HEK293 (cell line): ENCODE measurements at regions not wholly inside any gene's neighbourhood (a gene's known extent, or its start where the extent isn't known, plus 50 kb on each side); places are given as distances from the start of the nearest gene placed in this dataset.

Experiments
- CTCF ChIA-PET: fragments of 350-600 bp; formaldehyde crosslinking; extraction: SDS; loops from one replicate; lab custom pipeline; 2021; ENCODE audit warnings: antibody characterized with exemption; lab: Yijun Ruan, JAX
- POLR2A ChIA-PET: fragments of 300-600 bp; formaldehyde crosslinking; extraction: SDS; loops from one replicate; lab custom pipeline; 2020; ENCODE audit warnings: antibody characterized with exemption, inconsistent platforms; lab: Yijun Ruan, JAX
- H3K27ac ChIP-seq: fragments of 200-500 bp; sonication (Bioruptor generic); 2 replicates; pipeline ENCODE4 v1.5.1; 2014; ENCODE audit warnings: low read depth, low read length, control low read depth, inconsistent platforms; ENCODE audit errors: extremely low read depth
- H3K36me3 ChIP-seq, 2 experiments: fragments of 200-500 bp in 1 of 2; sonication (Bioruptor generic) in 1 of 2; 1 replicate in 1 of 2; 2 replicates in 1 of 2; pipeline ENCODE4 v1.5.1; 2014 to 2017; ENCODE audit warnings: inconsistent platforms in 2 of 2, low read length in 2 of 2; ENCODE audit not compliant: control insufficient read depth in 2 of 2, insufficient read depth in 1 of 2
- H3K4me1 ChIP-seq: fragments of 200-500 bp; sonication (Bioruptor generic); 2 replicates; pipeline ENCODE4 v1.5.1; 2014; ENCODE audit warnings: mild to moderate bottlenecking, low read length, inconsistent platforms; ENCODE audit not compliant: control insufficient read depth, insufficient read depth
- H3K4me3 ChIP-seq: 2 replicates; pipeline ENCODE4 v1.5.1; 2011; ENCODE audit warnings: low read depth, mild to moderate bottlenecking, control low read depth, low read length, moderate library complexity
- H3K9me3 ChIP-seq: fragments of 200-500 bp; sonication (Bioruptor generic); 2 replicates; pipeline ENCODE4 v1.5.1; 2014; ENCODE audit warnings: low read depth, low read length, inconsistent platforms; ENCODE audit not compliant: control insufficient read depth, insufficient read depth
- BCL11B ChIP-seq: fragments of 450-650 bp; formaldehyde crosslinking; IDR thresholded peaks from 2 replicates; pipeline ENCODE4 v1.5.1; 2016; ENCODE audit warnings: low read depth, missing biosample characterization, missing genetic modification characterization
- ELK4 ChIP-seq: IDR thresholded peaks from 2 replicates; pipeline ENCODE4 v1.6.1; 2011; ENCODE audit warnings: mild to moderate bottlenecking, low read depth, low read length, borderline replicate concordance
- FEZF1 ChIP-seq: fragments of 450-650 bp; formaldehyde crosslinking; IDR thresholded peaks from 2 replicates; pipeline ENCODE4 v1.5.1; 2016; ENCODE audit warnings: missing biosample characterization, missing genetic modification characterization
- GLIS2 ChIP-seq: fragments of 450-650 bp; formaldehyde crosslinking; IDR thresholded peaks from 2 replicates; pipeline ENCODE4 v1.5.1; 2016; ENCODE audit warnings: missing biosample characterization, missing genetic modification characterization
- HOXC10 ChIP-seq: sonication (generic); formaldehyde crosslinking; IDR thresholded peaks from 2 replicates; pipeline ENCODE4 v1.8.1; 2023; ENCODE audit warnings: mild to moderate bottlenecking, missing genetic modification reagents
- KLF9 ChIP-seq: fragments of 450-650 bp; formaldehyde crosslinking; IDR thresholded peaks from 2 replicates; pipeline ENCODE4 v1.5.1; 2016; ENCODE audit warnings: missing biosample characterization, missing genetic modification characterization, low read depth
- PRDM4 ChIP-seq: fragments of 450-650 bp; formaldehyde crosslinking; IDR thresholded peaks from 2 replicates; pipeline ENCODE4 v1.5.1; 2017; ENCODE audit warnings: missing biosample characterization, missing genetic modification characterization
- REPIN1 ChIP-seq: fragments of 450-650 bp; formaldehyde crosslinking; IDR thresholded peaks from 2 replicates; pipeline ENCODE4 v1.5.1; 2017; ENCODE audit warnings: missing biosample characterization, missing genetic modification characterization, low read depth
- SCRT1 ChIP-seq: fragments of 450-650 bp; formaldehyde crosslinking; IDR thresholded peaks from 2 replicates; pipeline ENCODE4 v1.5.1; 2016; ENCODE audit warnings: missing biosample characterization, missing genetic modification characterization, borderline replicate concordance
- TRIM28 ChIP-seq: IDR thresholded peaks from 2 replicates; pipeline ENCODE4 v1.6.1; 2011; ENCODE audit warnings: low read length, control low read depth, borderline replicate concordance
- TSHZ1 ChIP-seq: fragments of 450-650 bp; formaldehyde crosslinking; IDR thresholded peaks from 2 replicates; pipeline ENCODE4 v1.5.1; 2016; ENCODE audit warnings: missing biosample characterization, missing genetic modification characterization, borderline replicate concordance
- YY2 ChIP-seq: fragments of 450-650 bp; formaldehyde crosslinking; IDR thresholded peaks from 2 replicates; pipeline ENCODE4 v1.5.1; 2016; ENCODE audit warnings: missing biosample characterization, missing genetic modification characterization
- ZEB2 ChIP-seq: fragments of 450-650 bp; formaldehyde crosslinking; IDR thresholded peaks from 2 replicates; pipeline ENCODE4 v1.5.1; 2016; ENCODE audit warnings: missing biosample characterization, missing genetic modification characterization
- ZNF133 ChIP-seq: fragments of 450-650 bp; formaldehyde crosslinking; IDR thresholded peaks from 2 replicates; pipeline ENCODE4 v1.5.1; 2016; ENCODE audit warnings: missing biosample characterization, missing genetic modification characterization
- ZNF366 ChIP-seq: fragments of 450-650 bp; formaldehyde crosslinking; conservative IDR thresholded peaks from 2 replicates; pipeline ENCODE4 v1.5.1; 2016; ENCODE audit warnings: missing biosample characterization, missing genetic modification characterization
- ZNF473 ChIP-seq: fragments of 450-650 bp; formaldehyde crosslinking; IDR thresholded peaks from 2 replicates; pipeline ENCODE4 v1.5.1; 2017; ENCODE audit warnings: missing biosample characterization, missing genetic modification characterization
- ZNF549 ChIP-seq: fragments of 450-650 bp; IDR thresholded peaks from 2 replicates; pipeline ENCODE4 v1.5.1; 2018; ENCODE audit warnings: missing biosample characterization, missing genetic modification characterization, mild to moderate bottlenecking, inconsistent platforms, moderate library complexity
- ZNF561 ChIP-seq: fragments of 450-650 bp; IDR thresholded peaks from 2 replicates; pipeline ENCODE4 v1.5.1; 2018; ENCODE audit warnings: missing biosample characterization, missing genetic modification characterization, borderline replicate concordance
- ZNF580 ChIP-seq: fragments of 450-650 bp; formaldehyde crosslinking; IDR thresholded peaks from 2 replicates; pipeline ENCODE4 v1.5.1; 2016; ENCODE audit warnings: missing biosample characterization, missing genetic modification characterization
- ZNF623 ChIP-seq: fragments of 450-650 bp; formaldehyde crosslinking; IDR thresholded peaks from 2 replicates; pipeline ENCODE4 v1.5.1; 2016; ENCODE audit warnings: missing biosample characterization, missing genetic modification characterization
- ZNF626 ChIP-seq: fragments of 450-650 bp; sonication (Bioruptor Pico); formaldehyde crosslinking; IDR thresholded peaks from 2 replicates; pipeline ENCODE4 v1.5.1; 2018; ENCODE audit warnings: missing biosample characterization, missing genetic modification characterization, inconsistent platforms
- ZNF664 ChIP-seq: fragments of 450-650 bp; formaldehyde crosslinking; IDR thresholded peaks from 2 replicates; pipeline ENCODE4 v1.5.1; 2016; ENCODE audit warnings: missing biosample characterization, missing genetic modification characterization
- ZXDB ChIP-seq: fragments of 450-650 bp; formaldehyde crosslinking; IDR thresholded peaks from 2 replicates; pipeline ENCODE4 v1.5.1; 2016; ENCODE audit warnings: missing biosample characterization, missing genetic modification characterization

GRCh38 chr20:53880108-53880641 lies 190.2 kb downstream of the BCAS1 start:
- CTCF ChIA-PET = interaction anchor here (0.6 to 1.0 kb wide), 2 partner anchors 109 to 332 kb away, joined by 4 read pairs; no protein-coding TSS in a partner anchor
- H3K27ac ChIP-seq = no peak overlapping the region
- H3K36me3 ChIP-seq = no peaks in the 10 kb centered on the region
- peaks cover 5% of the 10 kb centered on the region; the same call in 1 of the 2 replicates for H3K4me1 ChIP-seq
- no peak overlapping the region for H3K4me3 ChIP-seq
- TF ChIP-seq REPIN1 (tag by site-specific recombination) (no peak), GLIS2 (tag by site-specific recombination) (no peak), ZNF473 (no peak), BCL11B (tag by site-specific recombination) (no peak), TRIM28 (no peak), ZNF580 (tag by site-specific recombination) (no peak), KLF9 (no peak), TSHZ1 (tag by site-specific recombination) (no peak)
- TF ChIP-seq, all 188 proteins: peak for 0
- no peaks in the 10 kb centered on the region for H3K9me3 ChIP-seq
- POLR2A ChIA-PET = interaction anchor here (1.4 kb wide), 1 partner anchor 19 kb away, joined by 3 read pairs; no protein-coding TSS in a partner anchor

- Histone ChIP-seq H3K4me3 (no peak overlapping the region), H3K9me3 (no peaks in the 10 kb centered on the region), H3K36me3 (no peaks in the 10 kb centered on the region), H3K4me1 (peaks cover 5% of the 10 kb centered on the region; the same call in 1 of the 2 replicates), H3K27ac (no peak overlapping the region)
- ChIA-PET POLR2A (interaction anchor here (1.4 kb wide), 1 partner anchor 20 kb away, joined by 3 read pairs; no protein-coding TSS in a partner anchor), CTCF (interaction anchor here (1.0 kb wide), 1 partner anchor 9 kb away, joined by 7 read pairs; no protein-coding TSS in a partner anchor)
- no peak for TF ChIP-seq ZNF626 (tag by site-specific recombination)
- TF ChIP-seq PRDM4 = peak; percentile 70
These were observed 191.2 kb downstream of the BCAS1 start for GRCh38 chr20:53879048-53879684.

GRCh38 chr20:53878262-53879047 lies 191.9 kb downstream of the BCAS1 start:
- Histone ChIP-seq H3K4me1 (peaks cover 5% of the 10 kb centered on the region; the same call in 1 of the 2 replicates), H3K36me3 (no peaks in the 10 kb centered on the region), H3K9me3 (no peaks in the 10 kb centered on the region), H3K4me3 (no peak overlapping the region), H3K27ac (no peak overlapping the region)
- POLR2A ChIA-PET = no interaction called here
- CTCF ChIA-PET = interaction anchor here (0.6 to 1.0 kb wide), 3 partner anchors 8 to 1157 kb away, joined by 3 to 7 read pairs (median 3); no protein-coding TSS in a partner anchor
- no peak for TF ChIP-seq ZNF366
- TF ChIP-seq FEZF1 (tag by site-specific recombination) = 0 out of 2 replicates have a peak, but pooled peaks have one; percentile 37
- TF ChIP-seq HOXC10 = no peak
- TF ChIP-seq ZNF664 = no peak
- TF ChIP-seq ZXDB (tag by site-specific recombination) = no peak
- TF ChIP-seq ZNF623 (tag by site-specific recombination) = no peak
- TF ChIP-seq SCRT1 (tag by site-specific recombination) = no peak
- no peak for TF ChIP-seq ZNF549 (tag by site-specific recombination)
- peak; percentile 67; the same call in 1 of the 2 replicates for TF ChIP-seq ZNF561 (tag by site-specific recombination)
- TF ChIP-seq ELK4 = no peak
- no peak for TF ChIP-seq ZEB2 (tag by site-specific recombination)
- TF ChIP-seq YY2 (tag by site-specific recombination) = no peak
- TF ChIP-seq ZNF133 (tag by site-specific recombination) = no peak
